Fibroblast of mammary gland (primary cell): ENCODE measurements at regions not wholly inside any gene's neighbourhood (a gene's known extent, or its start where the extent isn't known, plus 50 kb on each side); places are given as distances from the start of the nearest gene placed in this dataset.

Experiments
- DNase-seq: peaks from one replicate; pipeline ENCODE4 v3.0.0-alpha.2; 2010; ENCODE audit warnings: low read depth
- H3K4me3 ChIP-seq: 2 replicates; pipeline ENCODE4 v1.5.1; 2011; ENCODE audit warnings: low read depth, mild to moderate bottlenecking, low read length, moderate library complexity; ENCODE audit not compliant: control insufficient read depth
- TF ChIP-seq, protein P1 (sequence below): conservative IDR thresholded peaks from 2 replicates; pipeline ENCODE4 v1.5.1; 2011; ENCODE audit warnings: low read depth, low read length, inconsistent platforms; ENCODE audit not compliant: control insufficient read depth, insufficient read depth

DNA sequence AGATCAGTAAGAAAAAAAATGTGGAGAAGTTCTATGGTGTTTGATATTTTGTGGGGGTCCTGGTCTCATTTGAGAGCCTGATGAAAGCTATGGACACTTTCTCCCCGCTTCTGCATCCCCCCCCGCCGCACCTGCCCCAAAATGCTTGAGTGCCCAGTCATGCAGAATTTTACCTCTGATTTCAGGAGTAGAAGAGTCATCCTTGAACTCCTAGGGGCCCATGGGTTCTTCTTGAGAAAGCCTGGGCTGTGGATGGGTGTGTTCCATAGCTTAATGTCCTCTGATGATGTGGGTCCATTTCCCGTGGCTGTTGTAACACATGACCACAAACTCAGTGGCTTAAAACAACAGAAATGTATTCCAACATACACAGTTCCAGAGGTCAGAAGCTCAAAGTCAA lies 248.8 kb upstream of the PWP1 start:
- TF ChIP-seq, protein P1, sequence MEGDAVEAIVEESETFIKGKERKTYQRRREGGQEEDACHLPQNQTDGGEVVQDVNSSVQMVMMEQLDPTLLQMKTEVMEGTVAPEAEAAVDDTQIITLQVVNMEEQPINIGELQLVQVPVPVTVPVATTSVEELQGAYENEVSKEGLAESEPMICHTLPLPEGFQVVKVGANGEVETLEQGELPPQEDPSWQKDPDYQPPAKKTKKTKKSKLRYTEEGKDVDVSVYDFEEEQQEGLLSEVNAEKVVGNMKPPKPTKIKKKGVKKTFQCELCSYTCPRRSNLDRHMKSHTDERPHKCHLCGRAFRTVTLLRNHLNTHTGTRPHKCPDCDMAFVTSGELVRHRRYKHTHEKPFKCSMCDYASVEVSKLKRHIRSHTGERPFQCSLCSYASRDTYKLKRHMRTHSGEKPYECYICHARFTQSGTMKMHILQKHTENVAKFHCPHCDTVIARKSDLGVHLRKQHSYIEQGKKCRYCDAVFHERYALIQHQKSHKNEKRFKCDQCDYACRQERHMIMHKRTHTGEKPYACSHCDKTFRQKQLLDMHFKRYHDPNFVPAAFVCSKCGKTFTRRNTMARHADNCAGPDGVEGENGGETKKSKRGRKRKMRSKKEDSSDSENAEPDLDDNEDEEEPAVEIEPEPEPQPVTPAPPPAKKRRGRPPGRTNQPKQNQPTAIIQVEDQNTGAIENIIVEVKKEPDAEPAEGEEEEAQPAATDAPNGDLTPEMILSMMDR: no peak
- no peak for DNase-seq
- H3K4me3 ChIP-seq: no peak overlapping the region

DNA sequence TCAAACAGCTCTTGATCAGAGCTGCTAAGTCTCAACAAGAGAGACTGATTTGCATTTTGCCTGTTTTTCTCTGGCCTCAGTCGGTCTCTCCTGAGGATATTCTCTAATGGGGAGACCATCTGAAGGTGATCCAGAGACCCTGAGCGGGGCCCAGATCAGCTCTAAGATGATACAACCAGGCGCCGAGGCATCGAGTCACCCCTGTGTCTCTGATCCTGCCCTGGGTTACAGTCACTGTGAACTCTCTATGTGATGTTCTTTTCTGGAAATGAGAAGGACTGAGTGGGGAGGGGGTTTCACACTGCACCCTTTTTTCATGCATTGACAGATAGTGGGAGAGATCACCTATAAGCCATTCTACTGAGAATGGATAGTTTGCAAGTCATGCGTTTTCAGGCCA lies 247.6 kb upstream of the PWP1 start:
- DNase-seq: no peak
- no peak overlapping the region for H3K4me3 ChIP-seq
- TF ChIP-seq, protein P1: no peak

DNA sequence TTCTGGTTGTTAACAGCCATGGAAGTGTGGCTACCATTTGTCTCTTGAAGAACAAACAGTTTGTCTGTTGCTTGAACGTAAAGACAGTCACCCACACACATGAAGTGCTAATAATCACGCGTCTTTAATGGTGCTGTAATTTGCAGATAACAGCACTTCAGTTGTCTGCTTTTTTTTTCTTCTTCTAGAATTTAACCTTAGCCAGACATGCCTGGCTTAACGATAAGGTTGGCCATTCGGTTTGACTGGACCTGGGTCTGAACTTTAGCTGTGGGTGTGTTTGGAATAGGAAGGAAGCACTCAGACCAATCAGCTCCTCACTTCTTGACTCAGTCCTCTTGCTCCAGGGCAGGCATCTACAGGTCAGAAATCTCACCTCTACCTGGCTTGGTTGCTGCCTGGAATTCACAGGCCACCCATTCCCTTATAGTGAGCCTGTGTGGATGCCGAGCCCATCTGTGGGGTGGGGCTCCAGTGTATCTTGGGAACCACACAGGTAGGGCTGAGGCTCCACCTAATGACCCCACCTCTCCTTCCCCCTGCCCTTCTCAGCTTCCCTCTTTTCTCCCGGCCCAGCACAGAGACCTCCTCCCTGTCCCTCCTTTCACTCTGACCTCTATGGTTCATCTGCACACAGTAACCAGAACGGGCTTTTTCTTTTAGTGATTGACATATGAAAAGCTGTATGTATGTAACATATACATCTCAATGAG lies 246.4 kb upstream of the PWP1 start:
- no peak for DNase-seq
- TF ChIP-seq, protein P1: no peak
- H3K4me3 ChIP-seq: no peak overlapping the region

DNA sequence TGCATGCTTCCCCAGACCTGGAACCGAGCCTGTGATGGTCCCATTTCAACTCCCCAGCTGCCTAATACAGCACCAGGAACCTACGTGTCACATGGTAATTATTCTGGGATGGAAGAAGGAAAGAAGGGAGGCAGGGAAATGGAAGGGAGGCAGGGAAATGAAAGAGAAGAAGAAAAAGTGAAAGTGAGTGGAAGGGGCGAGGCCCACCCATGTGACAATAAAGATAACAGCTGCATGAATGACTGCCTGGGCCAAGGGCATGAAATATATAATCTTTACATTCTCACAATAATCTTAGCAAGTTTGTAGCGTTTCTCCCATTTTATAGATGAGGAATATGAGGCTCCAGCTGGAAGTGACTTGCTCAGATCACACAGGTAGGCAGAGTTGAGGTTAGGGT lies 245.0 kb upstream of the PWP1 start:
- H3K4me3 ChIP-seq: no peak overlapping the region
- DNase-seq: no peak
- TF ChIP-seq, protein P1: no peak

DNA sequence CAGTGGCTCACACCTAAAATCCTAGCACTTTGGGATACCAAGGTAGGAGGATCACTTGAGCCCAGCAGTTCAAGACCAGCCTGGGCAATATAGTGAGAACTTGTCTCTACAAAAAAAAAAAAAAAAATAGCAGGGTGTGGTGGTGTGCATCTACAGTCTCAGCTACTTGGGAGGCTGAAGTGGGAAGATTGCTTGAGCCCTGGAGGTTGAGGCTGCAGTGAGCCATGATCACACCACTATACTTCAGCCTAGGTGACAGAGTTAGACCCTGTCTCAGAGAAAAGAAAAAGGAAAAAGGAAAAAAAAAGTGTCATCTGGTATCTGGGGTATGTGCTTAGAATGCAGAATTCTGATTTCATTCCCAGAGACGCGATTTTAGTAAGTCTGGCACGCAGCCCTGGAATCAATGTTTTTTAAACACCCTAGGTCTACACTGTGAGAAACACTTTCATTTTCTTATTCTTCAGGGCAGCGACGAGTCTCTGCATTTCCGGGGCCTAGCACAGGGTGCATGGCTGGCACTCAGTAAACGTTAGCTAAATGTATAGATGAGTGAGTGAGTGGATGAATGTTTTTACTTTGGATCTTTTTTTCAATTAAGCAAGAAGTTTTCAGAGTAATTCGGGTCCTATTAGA lies 243.8 kb upstream of the PWP1 start:
- no peak overlapping the region for H3K4me3 ChIP-seq
- TF ChIP-seq, protein P1: no peak

DNA sequence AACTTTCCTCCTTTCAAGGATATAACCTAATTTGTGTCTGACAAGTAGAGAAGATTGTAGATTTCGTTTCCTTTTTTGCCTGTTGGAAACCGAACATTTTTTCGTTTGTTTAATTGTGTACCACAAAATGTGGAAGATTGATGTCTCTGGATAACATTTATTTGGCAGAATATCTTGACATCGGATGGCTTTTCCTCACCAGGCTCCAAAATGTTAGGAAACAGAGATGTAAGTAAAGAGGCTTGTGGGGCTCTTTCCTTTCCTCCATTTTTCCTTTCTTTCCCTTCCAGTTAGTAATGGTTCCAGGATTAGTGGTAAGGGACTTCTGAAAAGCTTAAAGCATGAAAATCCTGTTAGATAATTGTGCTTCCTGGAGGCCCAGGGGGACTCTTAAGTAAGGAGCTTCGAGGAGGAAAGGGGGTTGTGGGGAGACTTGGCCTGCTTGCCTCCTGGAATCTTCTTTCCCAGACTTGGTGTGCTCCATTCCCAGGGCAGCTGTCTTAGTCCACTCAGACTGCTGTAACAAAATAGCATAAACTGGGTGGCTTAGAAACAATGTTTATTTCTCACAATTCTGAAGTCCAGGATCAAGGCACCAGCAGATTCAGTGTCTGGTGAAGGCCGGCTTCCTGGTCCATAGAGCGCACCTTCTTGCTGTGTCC lies 243.1 kb upstream of the PWP1 start:
- TF ChIP-seq, protein P1: no peak
- DNase-seq: no peak
- no peak overlapping the region for H3K4me3 ChIP-seq

More for the DNA sequence above, 243.8 kb upstream of the PWP1 start:
- DNase-seq: peak; percentile 31
